HepG2 (cell line): ENCODE measurements at regions not wholly inside any gene's neighbourhood (a gene's known extent, or its start where the extent isn't known, plus 50 kb on each side); places are given as distances from the start of the nearest gene placed in this dataset.

Source experiments
- ATAC-seq: fragments of 200-7000 bp; cut with Tn5 transposase; 3 replicates; pipeline ENCODE4 v1.9.1; 2020; ENCODE audit warnings: mild to moderate bottlenecking, moderate library complexity
- BruUV-seq: library from RNA; stranded (reverse); fragments of 400-500 nt; replicated peaks from 2 replicates; lab custom pipeline; 2021; lab: Mats Ljungman, UMichigan
- CTCF ChIA-PET: fragments of 300-600 bp; formaldehyde crosslinking; extraction: SDS; loops from one replicate; lab custom pipeline; 2021; ENCODE audit warnings: low total read pairs, inconsistent platforms, low intra/inter-chr PET ratio; lab: Yijun Ruan, JAX
- POLR2A ChIA-PET: fragments of 350-600 bp; sonication (Branson Sonifier 250); formaldehyde crosslinking; loops from one replicate; lab custom pipeline; 2020; ENCODE audit warnings: antibody characterized with exemption, inconsistent platforms; lab: Yijun Ruan, JAX
- DNase-seq: peaks from one replicate; pipeline ENCODE4 v3.0.0-alpha.2; 2015; ENCODE audit warnings: low spot score
- FAIRE-seq: peaks from 3 replicates; lab custom pipeline; 2011; peaks lifted over from hg19 to GRCh38; lab: Jason Lieb, UNC
- H2AFZ ChIP-seq: one replicate; pipeline ENCODE4 v1.6.1; 2011; ENCODE audit warnings: low read length, inconsistent platforms
- H3K27ac ChIP-seq: fragments of 300-600 bp; 3 replicates; pipeline ENCODE4 v1.8.0; 2011; ENCODE audit warnings: mixed run types, mild to moderate bottlenecking, mixed read lengths, low read length, inconsistent platforms; ENCODE audit not compliant: insufficient read depth; ENCODE audit errors: extremely low read length
- H3K27me3 ChIP-seq, 2 experiments: fragments of 200-600 bp in 1 of 2; 2 replicates in 1 of 2; 3 replicates in 1 of 2; pipeline versions ENCODE4 v1.6.0 to v1.8.0; 2011; ENCODE audit warnings: low read length in 2 of 2, mild to moderate bottlenecking in 2 of 2, moderate library complexity in 2 of 2, inconsistent platforms in 1 of 2; ENCODE audit not compliant: insufficient read depth in 2 of 2, control insufficient read depth in 1 of 2
- H3K36me3 ChIP-seq, 2 experiments: fragments of 200-600 bp in 1 of 2; replicated peaks in 1 of 2; 2 replicates in 1 of 2; 3 replicates in 1 of 2; pipeline versions ENCODE4 v1.5.1 to v1.8.0; 2011; ENCODE audit warnings: low read length in 2 of 2, inconsistent platforms in 1 of 2; ENCODE audit not compliant: insufficient read depth in 2 of 2, control insufficient read depth in 1 of 2
- H3K4me1 ChIP-seq: 2 replicates; pipeline ENCODE4 v1.5.1; 2012; ENCODE audit warnings: low read length, inconsistent platforms; ENCODE audit not compliant: insufficient read depth
- H3K4me2 ChIP-seq: 2 replicates; pipeline ENCODE4 v1.6.0; 2011; ENCODE audit warnings: low read depth, low read length, inconsistent platforms
- H3K4me3 ChIP-seq, 3 experiments: fragments of 200-600 bp in 1 of 3; sonication (generic), shearing (Covaris generic) in 1 of 3; replicated peaks in 1 of 3; 2 replicates each; pipeline ENCODE4 v1.5.1; 2011 to 2016; ENCODE audit warnings: low read length in 3 of 3, inconsistent platforms in 2 of 3, low read depth in 2 of 3, mild to moderate bottlenecking in 2 of 3, control low read depth in 1 of 3, mixed read lengths in 1 of 3; ENCODE audit not compliant: insufficient read depth in 1 of 3
- H3K79me2 ChIP-seq: one replicate; pipeline ENCODE4 v1.6.1; 2011; ENCODE audit warnings: low read length, inconsistent platforms; ENCODE audit not compliant: insufficient read depth
- H3K9ac ChIP-seq: 2 replicates; pipeline ENCODE4 v1.6.0; 2011; ENCODE audit warnings: mild to moderate bottlenecking, low read depth, low read length, inconsistent platforms; ENCODE audit not compliant: insufficient read depth
- H3K9me3 ChIP-seq: 2 replicates; pipeline ENCODE4 v1.5.1; 2012; ENCODE audit warnings: mild to moderate bottlenecking, low read length
- H4K20me1 ChIP-seq: 2 replicates; pipeline ENCODE4 v1.6.0; 2011; ENCODE audit warnings: inconsistent platforms, mild to moderate bottlenecking, low read length, moderate library complexity; ENCODE audit not compliant: insufficient read depth
- ARID2 ChIP-seq: sonication (generic); formaldehyde crosslinking; IDR thresholded peaks from 2 replicates; pipeline ENCODE4 v1.8.1; 2022; ENCODE audit warnings: mild to moderate bottlenecking, missing genetic modification reagents, borderline replicate concordance
- KDM4B ChIP-seq: sonication (generic); formaldehyde crosslinking; IDR thresholded peaks from 2 replicates; pipeline ENCODE4 v1.4.0; 2020; ENCODE audit warnings: missing genetic modification reagents
- NCOA5 ChIP-seq: sonication (generic); formaldehyde crosslinking; IDR thresholded peaks from 2 replicates; pipeline ENCODE4 v1.4.0; 2020; ENCODE audit warnings: missing genetic modification reagents
- PHF20 ChIP-seq: sonication (generic); formaldehyde crosslinking; IDR thresholded peaks from 2 replicates; pipeline ENCODE4 v1.5.0; 2020; ENCODE audit warnings: mild to moderate bottlenecking, missing genetic modification reagents
- PRPF4 ChIP-seq: fragments of 200-400 bp; formaldehyde crosslinking; IDR thresholded peaks from 2 replicates; pipeline ENCODE4 v1.6.1; 2016; ENCODE audit warnings: low read length, low read depth; ENCODE audit not compliant: poor library complexity, severe bottlenecking
- SRSF9 ChIP-seq: fragments of 200-400 bp; formaldehyde crosslinking; IDR thresholded peaks from 2 replicates; pipeline ENCODE4 v1.6.1; 2018; ENCODE audit warnings: borderline replicate concordance, mild to moderate bottlenecking, low read depth, low read length; ENCODE audit not compliant: insufficient read depth, poor library complexity, severe bottlenecking
- TEAD2 ChIP-seq: sonication (generic); formaldehyde crosslinking; IDR thresholded peaks from 2 replicates; pipeline ENCODE4 v1.9.0; 2021; ENCODE audit warnings: missing genetic modification reagents
- ZNF253 ChIP-seq: sonication (generic); formaldehyde crosslinking; IDR thresholded peaks from 2 replicates; pipeline ENCODE4 v1.8.0; 2022; ENCODE audit warnings: mild to moderate bottlenecking, missing genetic modification reagents, borderline replicate concordance
- ZNF720 ChIP-seq: sonication (generic); formaldehyde crosslinking; IDR thresholded peaks from 2 replicates; pipeline ENCODE4 v1.4.0; 2020; ENCODE audit warnings: missing genetic modification reagents
- ZNF891 ChIP-seq: sonication (generic); formaldehyde crosslinking; IDR thresholded peaks from 2 replicates; pipeline ENCODE4 v1.5.0; 2020; ENCODE audit warnings: mild to moderate bottlenecking, missing genetic modification reagents
- WGBS: methylation state at CpG from one replicate; pipeline ENCODE4 v1.1.6; 2017; ENCODE audit warnings: low lambda C conversion rate; 5-methylcytosine and 5-hydroxymethylcytosine counted together
- in situ Hi-C: cut with HindIII; loops from 2 replicates; pipeline ENCODE4 v1.10.0; 2017; ENCODE audit warnings: low pct_unique_long_range_greater_than_20kb; ENCODE audit not compliant: extremely low pct_ligation_motif_present
- intact Hi-C: fragments of 100-400 bp; cut with micrococcal nuclease; formaldehyde crosslinking; loops from one replicate; pipeline ENCODE4 v1.10.0; 2022; ENCODE audit not compliant: unreplicated experiment
- TF ChIP-seq, protein P1 (sequence below): sonication (generic); formaldehyde crosslinking; IDR thresholded peaks from 2 replicates; pipeline ENCODE4 v1.9.0; 2021; ENCODE audit warnings: missing genetic modification reagents, mild to moderate bottlenecking, borderline replicate concordance
- TF ChIP-seq, protein P2 (sequence below): fragments of 450-650 bp; IDR thresholded peaks from 2 replicates; pipeline ENCODE4 v1.6.1; 2016
- TF ChIP-seq, protein P3 (sequence below): sonication (generic); formaldehyde crosslinking; IDR thresholded peaks from 2 replicates; pipeline ENCODE4 v1.9.0; 2021; ENCODE audit warnings: missing genetic modification reagents, borderline replicate concordance
- TF ChIP-seq, protein P4 (sequence below): sonication (generic); formaldehyde crosslinking; IDR thresholded peaks from 2 replicates; pipeline ENCODE4 v1.4.0; 2020; ENCODE audit warnings: missing genetic modification reagents

DNA sequence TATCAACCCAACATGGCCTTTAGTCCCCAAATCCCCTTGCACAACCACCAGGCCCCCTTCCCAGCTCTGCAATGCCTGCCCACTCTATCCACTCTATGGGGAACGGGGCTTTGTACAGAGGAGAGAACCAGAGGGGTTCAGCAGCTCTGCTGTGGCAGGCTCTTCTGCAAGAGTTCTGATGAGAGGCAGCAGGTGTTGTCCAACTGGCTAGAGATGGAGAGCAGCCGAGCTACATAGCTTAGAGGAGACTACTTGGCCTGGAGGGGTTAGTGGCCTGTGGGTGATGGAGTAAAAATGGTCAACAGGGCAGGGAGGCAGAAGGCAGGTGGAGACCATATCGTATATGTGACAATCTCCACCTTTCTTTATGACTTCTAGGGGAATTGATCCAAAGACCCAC lies 103.0 kb downstream of the QPCT start:
- WGBS, result 11% methylated on average over 3 of the region's 3 CpGs
- no peak for ATAC-seq
- POLR2A ChIA-PET, result no interaction called here
- Histone ChIP-seq H3K79me2 (no peaks in the 10 kb centered on the region), H3K9me3 (no peaks in the 10 kb centered on the region), H3K27ac (no peak overlapping the region), H3K4me3 (no peak overlapping the region), H2AFZ (no peak overlapping the region), H3K4me2 (no peak overlapping the region), H4K20me1 (no peaks in the 10 kb centered on the region), H3K27me3 (no peaks in the 10 kb centered on the region)
- no peak for DNase-seq
- FAIRE-seq, result no peak
- in situ Hi-C loops, result no loop called here
- CTCF ChIA-PET, result no interaction called here
- intact Hi-C loops, result no loop called here
- BruUV-seq, result no TSS peak
- TF ChIP-seq ARID2 (no peak), KDM4B (CRISPR knock-in tag) (no peak), ZNF891 (no peak), ZNF720 (no peak), NCOA5 (CRISPR knock-in tag) (no peak), ZNF253 (CRISPR knock-in tag) (no peak), SRSF9 (no peak), PHF20 (CRISPR knock-in tag) (no peak), PRPF4 (no peak), TEAD2 (CRISPR knock-in tag) (no peak)
- TF ChIP-seq, protein P1, sequence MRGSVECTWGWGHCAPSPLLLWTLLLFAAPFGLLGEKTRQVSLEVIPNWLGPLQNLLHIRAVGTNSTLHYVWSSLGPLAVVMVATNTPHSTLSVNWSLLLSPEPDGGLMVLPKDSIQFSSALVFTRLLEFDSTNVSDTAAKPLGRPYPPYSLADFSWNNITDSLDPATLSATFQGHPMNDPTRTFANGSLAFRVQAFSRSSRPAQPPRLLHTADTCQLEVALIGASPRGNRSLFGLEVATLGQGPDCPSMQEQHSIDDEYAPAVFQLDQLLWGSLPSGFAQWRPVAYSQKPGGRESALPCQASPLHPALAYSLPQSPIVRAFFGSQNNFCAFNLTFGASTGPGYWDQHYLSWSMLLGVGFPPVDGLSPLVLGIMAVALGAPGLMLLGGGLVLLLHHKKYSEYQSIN (CRISPR knock-in tag), result no peak
- TF ChIP-seq, protein P2, sequence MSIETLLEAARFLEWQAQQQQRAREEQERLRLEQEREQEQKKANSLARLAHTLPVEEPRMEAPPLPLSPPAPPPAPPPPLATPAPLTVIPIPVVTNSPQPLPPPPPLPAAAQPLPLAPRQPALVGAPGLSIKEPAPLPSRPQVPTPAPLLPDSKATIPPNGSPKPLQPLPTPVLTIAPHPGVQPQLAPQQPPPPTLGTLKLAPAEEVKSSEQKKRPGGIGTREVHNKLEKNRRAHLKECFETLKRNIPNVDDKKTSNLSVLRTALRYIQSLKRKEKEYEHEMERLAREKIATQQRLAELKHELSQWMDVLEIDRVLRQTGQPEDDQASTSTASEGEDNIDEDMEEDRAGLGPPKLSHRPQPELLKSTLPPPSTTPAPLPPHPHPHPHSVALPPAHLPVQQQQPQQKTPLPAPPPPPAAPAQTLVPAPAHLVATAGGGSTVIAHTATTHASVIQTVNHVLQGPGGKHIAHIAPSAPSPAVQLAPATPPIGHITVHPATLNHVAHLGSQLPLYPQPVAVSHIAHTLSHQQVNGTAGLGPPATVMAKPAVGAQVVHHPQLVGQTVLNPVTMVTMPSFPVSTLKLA, result no peak
- TF ChIP-seq, protein P3, sequence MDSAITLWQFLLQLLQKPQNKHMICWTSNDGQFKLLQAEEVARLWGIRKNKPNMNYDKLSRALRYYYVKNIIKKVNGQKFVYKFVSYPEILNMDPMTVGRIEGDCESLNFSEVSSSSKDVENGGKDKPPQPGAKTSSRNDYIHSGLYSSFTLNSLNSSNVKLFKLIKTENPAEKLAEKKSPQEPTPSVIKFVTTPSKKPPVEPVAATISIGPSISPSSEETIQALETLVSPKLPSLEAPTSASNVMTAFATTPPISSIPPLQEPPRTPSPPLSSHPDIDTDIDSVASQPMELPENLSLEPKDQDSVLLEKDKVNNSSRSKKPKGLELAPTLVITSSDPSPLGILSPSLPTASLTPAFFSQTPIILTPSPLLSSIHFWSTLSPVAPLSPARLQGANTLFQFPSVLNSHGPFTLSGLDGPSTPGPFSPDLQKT, result no peak
- TF ChIP-seq, protein P4, sequence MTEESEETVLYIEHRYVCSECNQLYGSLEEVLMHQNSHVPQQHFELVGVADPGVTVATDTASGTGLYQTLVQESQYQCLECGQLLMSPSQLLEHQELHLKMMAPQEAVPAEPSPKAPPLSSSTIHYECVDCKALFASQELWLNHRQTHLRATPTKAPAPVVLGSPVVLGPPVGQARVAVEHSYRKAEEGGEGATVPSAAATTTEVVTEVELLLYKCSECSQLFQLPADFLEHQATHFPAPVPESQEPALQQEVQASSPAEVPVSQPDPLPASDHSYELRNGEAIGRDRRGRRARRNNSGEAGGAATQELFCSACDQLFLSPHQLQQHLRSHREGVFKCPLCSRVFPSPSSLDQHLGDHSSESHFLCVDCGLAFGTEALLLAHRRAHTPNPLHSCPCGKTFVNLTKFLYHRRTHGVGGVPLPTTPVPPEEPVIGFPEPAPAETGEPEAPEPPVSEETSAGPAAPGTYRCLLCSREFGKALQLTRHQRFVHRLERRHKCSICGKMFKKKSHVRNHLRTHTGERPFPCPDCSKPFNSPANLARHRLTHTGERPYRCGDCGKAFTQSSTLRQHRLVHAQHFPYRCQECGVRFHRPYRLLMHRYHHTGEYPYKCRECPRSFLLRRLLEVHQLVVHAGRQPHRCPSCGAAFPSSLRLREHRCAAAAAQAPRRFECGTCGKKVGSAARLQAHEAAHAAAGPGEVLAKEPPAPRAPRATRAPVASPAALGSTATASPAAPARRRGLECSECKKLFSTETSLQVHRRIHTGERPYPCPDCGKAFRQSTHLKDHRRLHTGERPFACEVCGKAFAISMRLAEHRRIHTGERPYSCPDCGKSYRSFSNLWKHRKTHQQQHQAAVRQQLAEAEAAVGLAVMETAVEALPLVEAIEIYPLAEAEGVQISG (CRISPR knock-in tag), result no peak
- TF ChIP-seq, all 625 proteins: peak for 0
- H3K4me1 ChIP-seq, result no peaks in the 10 kb centered on the region
- H3K9ac ChIP-seq, result no peak overlapping the region
- no peaks in the 10 kb centered on the region for H3K36me3 ChIP-seq
